Mesenteric fat pad (tissue), 1 donor: ENCODE measurements at regions not wholly inside any gene's neighbourhood (a gene's known extent, or its start where the extent isn't known, plus 50 kb on each side); places are given as distances from the start of the nearest gene placed in this dataset.

Experiments used
- DNase-seq: peaks from one replicate; pipeline ENCODE4 v3.0.0-alpha.2; 2020; ENCODE audit warnings: low spot score
- donor health status: DM: yes; HTN: yes; CAD: no.

GRCh38 chr7:18151422-18151821 lies 123.8 kb upstream of the PRPS1L1 start:
- no peak for DNase-seq

- no peak for DNase-seq
Observed at GRCh38 chr7:18153183-18153748, 125.6 kb upstream of the PRPS1L1 start.

- DNase-seq: no peak
Observed at GRCh38 chr7:18154726-18155125, 127.1 kb upstream of the PRPS1L1 start.

- no peak for DNase-seq
Observed at GRCh38 chr7:18157233-18157632, 129.6 kb upstream of the PRPS1L1 start.

GRCh38 chr7:18162657-18163056 lies 135.0 kb upstream of the PRPS1L1 start:
- DNase-seq: no peak

GRCh38 chr7:18163091-18163490 lies 135.4 kb upstream of the PRPS1L1 start:
- no peak for DNase-seq

- DNase-seq: no peak
Observed at GRCh38 chr7:18165166-18165565, 137.5 kb upstream of the PRPS1L1 start.

- no peak for DNase-seq
Observed at GRCh38 chr7:18166002-18166401, 138.4 kb upstream of the PRPS1L1 start.

- DNase-seq: no peak
Observed at GRCh38 chr7:18167815-18168214, 140.2 kb upstream of the PRPS1L1 start.

GRCh38 chr7:18174996-18175395 lies 147.3 kb upstream of the PRPS1L1 start:
- no peak for DNase-seq

GRCh38 chr7:18175801-18176450 lies 148.3 kb upstream of the PRPS1L1 start:
- DNase-seq: no peak

- no peak for DNase-seq
Observed at GRCh38 chr7:18177129-18177814, 149.6 kb upstream of the PRPS1L1 start.

GRCh38 chr7:18177815-18178660 lies 150.4 kb upstream of the PRPS1L1 start:
- no peak for DNase-seq

GRCh38 chr7:18179093-18179492 lies 151.4 kb upstream of the PRPS1L1 start:
- DNase-seq: no peak

- no peak for DNase-seq
Observed at GRCh38 chr7:18180685-18181084, 153.0 kb upstream of the PRPS1L1 start.

- no peak for DNase-seq
Observed at GRCh38 chr7:18189500-18190126, 162.0 kb upstream of the PRPS1L1 start.

- no peak for DNase-seq
Observed at GRCh38 chr7:18191341-18191740, 163.7 kb upstream of the PRPS1L1 start.

- no peak for DNase-seq
Observed at GRCh38 chr7:18191862-18192625, 164.4 kb upstream of the PRPS1L1 start.

GRCh38 chr7:18194616-18195015 lies 167.0 kb upstream of the PRPS1L1 start:
- no peak for DNase-seq

GRCh38 chr7:18196638-18197037 lies 169.0 kb upstream of the PRPS1L1 start:
- DNase-seq: no peak

GRCh38 chr7:18198868-18199267 lies 171.2 kb upstream of the PRPS1L1 start:
- DNase-seq: no peak
